ENCODE measurements at regions not wholly inside any gene's neighbourhood (a gene's known extent, or its start where the extent isn't known, plus 50 kb on each side); places are given as distances from the start of the nearest gene placed in this dataset.
"Not testable (repeated sequence)": the region's sequence is repeated elsewhere in the genome, so short reads cannot be mapped to it uniquely, and the experiment has no call there.

DNA sequence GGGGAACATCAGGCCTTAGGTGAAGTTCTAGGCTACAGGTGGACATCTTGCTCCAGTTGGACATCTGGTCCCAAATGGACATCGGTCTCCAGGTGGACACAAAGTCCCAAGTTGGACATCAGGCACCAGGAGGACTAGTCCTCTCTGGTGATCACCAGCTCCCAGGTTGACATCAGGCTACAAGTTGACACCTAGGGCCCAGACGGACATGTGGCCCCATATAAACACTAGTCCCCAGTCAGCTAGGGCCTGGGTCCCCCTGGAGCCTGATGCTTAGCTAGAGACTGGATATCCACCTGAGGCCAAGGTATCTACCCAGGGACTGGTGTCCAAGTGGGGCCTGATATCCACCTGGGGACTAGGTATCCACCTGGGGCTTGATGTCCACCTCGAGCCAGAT lies 75.8 kb upstream of the ZNF337 start:
- H2BK120ac ChIP-seq (ENCODE audit: insufficient read depth, low read length, poor library complexity); H2BK12ac ChIP-seq (ENCODE audit: low read length); H4K12ac ChIP-seq (ENCODE audit: low read depth, low read length); H3K4me3 ChIP-seq (ENCODE audit: low read depth, low read length); H4K8ac ChIP-seq (ENCODE audit: low read depth, low read length); H3K14ac ChIP-seq (ENCODE audit: low read length); H3K4ac ChIP-seq (ENCODE audit: low read depth, low read length); H4K91ac ChIP-seq (ENCODE audit: low read depth, low read length); H3K79me1 ChIP-seq (ENCODE audit: low read length); H3K79me2 ChIP-seq (ENCODE audit: control insufficient read depth, insufficient read depth, low read length, poor library complexity); DNase-seq; H3K18ac ChIP-seq (ENCODE audit: low read length); H3K4me2 ChIP-seq (ENCODE audit: low read length); H3K9ac ChIP-seq (ENCODE audit: low read length); H3K4me1 ChIP-seq (ENCODE audit: control insufficient read depth in 1 of 2, insufficient read depth in 2 of 2, low read length in 2 of 2); H2AK5ac ChIP-seq (ENCODE audit: low read length); H2AFZ ChIP-seq (ENCODE audit: insufficient read depth, low read length, poor library complexity); H2BK5ac ChIP-seq (ENCODE audit: low read depth, low read length, poor library complexity); H3K27me3 ChIP-seq (ENCODE audit: insufficient read depth, low read length); H3K36me3 ChIP-seq (ENCODE audit: control insufficient read depth in 1 of 2, insufficient read depth in 2 of 2, low read length in 2 of 2); H3K23ac ChIP-seq (ENCODE audit: low read length); H3K27ac ChIP-seq (ENCODE audit: low read depth, low read length); H3K9me3 ChIP-seq (ENCODE audit: insufficient read depth, low read depth, low read length): not testable (repeated sequence)
- WGBS (ENCODE audit: extremely low coverage, insufficient coverage, insufficient read length): no CpG with 5 or more reads among the region's 3 CpGs

GRCh38 chr20:25771818-25772217 lies 75.2 kb upstream of the ZNF337 start:
- H3K27me3 ChIP-seq (ENCODE audit: insufficient read depth, low read length); H3K27ac ChIP-seq (ENCODE audit: low read depth, low read length); H3K9ac ChIP-seq (ENCODE audit: low read length); H3K79me1 ChIP-seq (ENCODE audit: low read length); H3K18ac ChIP-seq (ENCODE audit: low read length); H2BK5ac ChIP-seq (ENCODE audit: low read depth, low read length, poor library complexity); H3K4ac ChIP-seq (ENCODE audit: low read depth, low read length); H3K4me2 ChIP-seq (ENCODE audit: low read length); H2AK5ac ChIP-seq (ENCODE audit: low read length); H2AFZ ChIP-seq (ENCODE audit: insufficient read depth, low read length, poor library complexity); H3K4me1 ChIP-seq (ENCODE audit: control insufficient read depth in 1 of 2, insufficient read depth in 2 of 2, low read length in 2 of 2); H3K9me3 ChIP-seq (ENCODE audit: insufficient read depth, low read depth, low read length); H4K91ac ChIP-seq (ENCODE audit: low read depth, low read length); H4K12ac ChIP-seq (ENCODE audit: low read depth, low read length); H2BK12ac ChIP-seq (ENCODE audit: low read length); H3K36me3 ChIP-seq (ENCODE audit: control insufficient read depth in 1 of 2, insufficient read depth in 2 of 2, low read length in 2 of 2); H3K79me2 ChIP-seq (ENCODE audit: control insufficient read depth, insufficient read depth, low read length, poor library complexity); H3K23ac ChIP-seq (ENCODE audit: low read length); H3K14ac ChIP-seq (ENCODE audit: low read length); H2BK120ac ChIP-seq (ENCODE audit: insufficient read depth, low read length, poor library complexity); H3K4me3 ChIP-seq (ENCODE audit: low read depth, low read length); DNase-seq; H4K8ac ChIP-seq (ENCODE audit: low read depth, low read length): not testable (repeated sequence)
- no CpG with 5 or more reads among the region's 1 CpG for WGBS (ENCODE audit: extremely low coverage, insufficient coverage, insufficient read length)

DNA sequence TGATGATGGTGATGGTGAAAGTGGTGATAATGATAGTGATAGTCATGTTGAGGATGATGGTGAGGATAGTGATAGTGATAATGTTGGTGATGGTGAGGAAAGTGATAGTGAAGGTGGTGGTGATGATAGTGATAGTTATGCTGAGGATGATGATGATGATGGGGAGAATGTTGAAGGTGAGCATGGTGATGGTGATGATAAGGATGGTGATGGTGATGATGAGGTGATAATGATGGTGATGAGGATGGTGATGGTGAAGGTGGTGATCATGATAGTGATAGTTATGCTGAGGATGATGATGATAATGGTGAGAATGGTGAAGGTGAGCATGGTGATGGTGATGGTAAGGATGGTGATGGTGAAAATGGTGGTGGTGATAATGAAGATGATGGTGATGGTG lies 64.9 kb upstream of the ZNF337 start:
- no peaks in the 10 kb centered on the region for H3K79me2 ChIP-seq (ENCODE audit: control insufficient read depth, insufficient read depth, low read length, poor library complexity)
- no peak overlapping the region for H3K27ac ChIP-seq (ENCODE audit: low read depth, low read length)
- H3K4me1 ChIP-seq (ENCODE audit: control insufficient read depth in 1 of 2, insufficient read depth in 2 of 2, low read length in 2 of 2): no peaks in the 10 kb centered on the region
- H2BK120ac ChIP-seq (ENCODE audit: insufficient read depth, low read length, poor library complexity): no peak overlapping the region
- DNase-seq: no peak
- H4K8ac ChIP-seq (ENCODE audit: low read depth, low read length): no peak overlapping the region
- H3K27me3 ChIP-seq (ENCODE audit: insufficient read depth, low read length): no peaks in the 10 kb centered on the region
- no peak overlapping the region for H3K4me2 ChIP-seq (ENCODE audit: low read length)
- no peak overlapping the region for H2BK5ac ChIP-seq (ENCODE audit: low read depth, low read length, poor library complexity)
- no peak overlapping the region for H2AFZ ChIP-seq (ENCODE audit: insufficient read depth, low read length, poor library complexity)
- H3K9ac ChIP-seq (ENCODE audit: low read length): no peak overlapping the region
- H3K4me3 ChIP-seq (ENCODE audit: low read depth, low read length): no peak overlapping the region
- no peak overlapping the region for H3K4ac ChIP-seq (ENCODE audit: low read depth, low read length)
- H3K36me3 ChIP-seq (ENCODE audit: control insufficient read depth in 1 of 2, insufficient read depth in 2 of 2, low read length in 2 of 2): no peaks in the 10 kb centered on the region
- H3K79me1 ChIP-seq (ENCODE audit: low read length): no peaks in the 10 kb centered on the region
- no peak overlapping the region for H3K14ac ChIP-seq (ENCODE audit: low read length)
- H2AK5ac ChIP-seq (ENCODE audit: low read length): no peak overlapping the region
- no peak overlapping the region for H2BK12ac ChIP-seq (ENCODE audit: low read length)
- H3K9me3 ChIP-seq (ENCODE audit: insufficient read depth, low read depth, low read length): peaks cover 4% of the 10 kb centered on the region
- no peak overlapping the region for H3K23ac ChIP-seq (ENCODE audit: low read length)
- no peak overlapping the region for H3K18ac ChIP-seq (ENCODE audit: low read length)
- no peak overlapping the region for H4K91ac ChIP-seq (ENCODE audit: low read depth, low read length)
- H4K12ac ChIP-seq (ENCODE audit: low read depth, low read length): no peak overlapping the region

- H3K23ac ChIP-seq (ENCODE audit: low read length); H3K27ac ChIP-seq (ENCODE audit: low read depth, low read length); DNase-seq; H2AK5ac ChIP-seq (ENCODE audit: low read length); H3K9ac ChIP-seq (ENCODE audit: low read length); H3K4me2 ChIP-seq (ENCODE audit: low read length); H3K79me1 ChIP-seq (ENCODE audit: low read length); H4K12ac ChIP-seq (ENCODE audit: low read depth, low read length); H3K9me3 ChIP-seq (ENCODE audit: insufficient read depth, low read depth, low read length); H4K91ac ChIP-seq (ENCODE audit: low read depth, low read length); H3K36me3 ChIP-seq (ENCODE audit: control insufficient read depth in 1 of 2, insufficient read depth in 2 of 2, low read length in 2 of 2); H3K27me3 ChIP-seq (ENCODE audit: insufficient read depth, low read length); H4K8ac ChIP-seq (ENCODE audit: low read depth, low read length); H3K79me2 ChIP-seq (ENCODE audit: control insufficient read depth, insufficient read depth, low read length, poor library complexity); H2AFZ ChIP-seq (ENCODE audit: insufficient read depth, low read length, poor library complexity); H2BK5ac ChIP-seq (ENCODE audit: low read depth, low read length, poor library complexity); H3K18ac ChIP-seq (ENCODE audit: low read length); H3K4ac ChIP-seq (ENCODE audit: low read depth, low read length); H3K4me3 ChIP-seq (ENCODE audit: low read depth, low read length); H2BK120ac ChIP-seq (ENCODE audit: insufficient read depth, low read length, poor library complexity); H3K4me1 ChIP-seq (ENCODE audit: control insufficient read depth in 1 of 2, insufficient read depth in 2 of 2, low read length in 2 of 2); H3K14ac ChIP-seq (ENCODE audit: low read length); H2BK12ac ChIP-seq (ENCODE audit: low read length): not testable (repeated sequence)
- WGBS (ENCODE audit: extremely low coverage, insufficient coverage, insufficient read length): no CpG with 5 or more reads among the region's 2 CpGs
Observed at GRCh38 chr20:25761046-25761445, 64.4 kb upstream of the ZNF337 start.
